ENCODE measurements at regions not wholly inside any gene's neighbourhood (a gene's known extent, or its start where the extent isn't known, plus 50 kb on each side); places are given as distances from the start of the nearest gene placed in this dataset.

DNA sequence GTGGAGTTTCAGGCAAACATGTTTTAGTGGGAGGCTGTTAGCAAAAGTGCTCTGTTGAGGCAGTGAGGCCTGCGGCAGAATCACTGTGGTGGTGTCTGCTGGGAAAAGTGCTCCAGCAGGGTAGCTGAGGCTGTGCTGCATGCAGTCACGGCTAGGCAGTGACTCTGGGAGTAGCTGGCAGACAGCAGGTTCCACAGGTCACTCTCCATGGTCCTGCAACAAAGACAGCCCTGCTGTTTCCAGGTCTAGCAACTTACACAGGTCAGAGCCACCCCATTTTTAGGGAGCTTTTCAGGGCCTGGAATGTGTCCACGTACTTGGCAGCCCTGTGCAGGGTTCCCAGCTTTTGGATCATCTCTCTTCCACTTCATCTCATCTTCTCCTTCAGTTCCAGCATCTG lies 184.3 kb downstream of the NAA11 start:
- no peak for DNase-seq (ENCODE audit: low spot score)

GRCh38 chr4:79134767-79135166 lies 191.1 kb downstream of the NAA11 start:
- DNase-seq (ENCODE audit: low spot score): no peak
- Histone ChIP-seq H4K20me1 (ENCODE audit: insufficient read depth, low read length) (no peaks in the 10 kb centered on the region), H3K4me3 (ENCODE audit: low read depth, low read length, poor library complexity, severe bottlenecking) (no peak overlapping the region), H3K4me2 (ENCODE audit: low read length) (no peak overlapping the region), H3K79me2 (ENCODE audit: insufficient read depth, low read depth, low read length) (no peaks in the 10 kb centered on the region), H3K4me1 (ENCODE audit: insufficient read depth, low read length, poor library complexity, severe bottlenecking) (no peaks in the 10 kb centered on the region), H3K27ac (ENCODE audit: low read depth, low read length, poor library complexity, severe bottlenecking) (no peak overlapping the region), H3K9me3 (ENCODE audit: low read length) (no peaks in the 10 kb centered on the region), H3K9me2 (ENCODE audit: insufficient read depth, low read length) (no peaks in the 10 kb centered on the region), H2AFZ (ENCODE audit: low read length) (no peak overlapping the region), H3K36me3 (ENCODE audit: insufficient read depth, low read length) (no peaks in the 10 kb centered on the region)
- intact Hi-C loops (cut with micrococcal nuclease; ENCODE audit: unreplicated experiment): no loop called here
- TF ChIP-seq EZH2phosphoT487 (IDR thresholded peaks at IDR 0.05; ENCODE audit: borderline replicate concordance, low read depth, low read length): no peak
- TF ChIP-seq, protein P1, sequence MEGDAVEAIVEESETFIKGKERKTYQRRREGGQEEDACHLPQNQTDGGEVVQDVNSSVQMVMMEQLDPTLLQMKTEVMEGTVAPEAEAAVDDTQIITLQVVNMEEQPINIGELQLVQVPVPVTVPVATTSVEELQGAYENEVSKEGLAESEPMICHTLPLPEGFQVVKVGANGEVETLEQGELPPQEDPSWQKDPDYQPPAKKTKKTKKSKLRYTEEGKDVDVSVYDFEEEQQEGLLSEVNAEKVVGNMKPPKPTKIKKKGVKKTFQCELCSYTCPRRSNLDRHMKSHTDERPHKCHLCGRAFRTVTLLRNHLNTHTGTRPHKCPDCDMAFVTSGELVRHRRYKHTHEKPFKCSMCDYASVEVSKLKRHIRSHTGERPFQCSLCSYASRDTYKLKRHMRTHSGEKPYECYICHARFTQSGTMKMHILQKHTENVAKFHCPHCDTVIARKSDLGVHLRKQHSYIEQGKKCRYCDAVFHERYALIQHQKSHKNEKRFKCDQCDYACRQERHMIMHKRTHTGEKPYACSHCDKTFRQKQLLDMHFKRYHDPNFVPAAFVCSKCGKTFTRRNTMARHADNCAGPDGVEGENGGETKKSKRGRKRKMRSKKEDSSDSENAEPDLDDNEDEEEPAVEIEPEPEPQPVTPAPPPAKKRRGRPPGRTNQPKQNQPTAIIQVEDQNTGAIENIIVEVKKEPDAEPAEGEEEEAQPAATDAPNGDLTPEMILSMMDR (conservative IDR thresholded peaks at IDR 0.05; ENCODE audit: low read length): no peak
- POLR2A ChIA-PET: no interaction called here
- CTCF ChIA-PET (ENCODE audit: unreplicated experiment): no interaction called here
- no TSS peak for BruUV-seq (replicated peaks)

More for the DNA sequence above, 184.3 kb downstream of the NAA11 start:
- no peak overlapping the region for H2AFZ ChIP-seq (ENCODE audit: low read length)
- H3K4me1 ChIP-seq (ENCODE audit: insufficient read depth, low read length, poor library complexity, severe bottlenecking): no peaks in the 10 kb centered on the region
- no peaks in the 10 kb centered on the region for H3K79me2 ChIP-seq (ENCODE audit: insufficient read depth, low read depth, low read length)
- H4K20me1 ChIP-seq (ENCODE audit: insufficient read depth, low read length): no peaks in the 10 kb centered on the region
- no peak overlapping the region for H3K27ac ChIP-seq (ENCODE audit: low read depth, low read length, poor library complexity, severe bottlenecking)
- CTCF ChIA-PET (ENCODE audit: unreplicated experiment): no interaction called here
- intact Hi-C loops (cut with micrococcal nuclease; ENCODE audit: unreplicated experiment): no loop called here
- H3K9me3 ChIP-seq (ENCODE audit: low read length): no peaks in the 10 kb centered on the region
- POLR2A ChIA-PET: no interaction called here
- no TSS peak for BruUV-seq (replicated peaks)
- no peak overlapping the region for H3K4me3 ChIP-seq (ENCODE audit: low read depth, low read length, poor library complexity, severe bottlenecking)
- H3K9me2 ChIP-seq (ENCODE audit: insufficient read depth, low read length): no peaks in the 10 kb centered on the region
- TF ChIP-seq, protein P1 (conservative IDR thresholded peaks at IDR 0.05; ENCODE audit: low read length): no peak
- no peak for TF ChIP-seq EZH2phosphoT487 (IDR thresholded peaks at IDR 0.05; ENCODE audit: borderline replicate concordance, low read depth, low read length)
- H3K4me2 ChIP-seq (ENCODE audit: low read length): no peak overlapping the region
- H3K36me3 ChIP-seq (ENCODE audit: insufficient read depth, low read length): no peaks in the 10 kb centered on the region

DNA sequence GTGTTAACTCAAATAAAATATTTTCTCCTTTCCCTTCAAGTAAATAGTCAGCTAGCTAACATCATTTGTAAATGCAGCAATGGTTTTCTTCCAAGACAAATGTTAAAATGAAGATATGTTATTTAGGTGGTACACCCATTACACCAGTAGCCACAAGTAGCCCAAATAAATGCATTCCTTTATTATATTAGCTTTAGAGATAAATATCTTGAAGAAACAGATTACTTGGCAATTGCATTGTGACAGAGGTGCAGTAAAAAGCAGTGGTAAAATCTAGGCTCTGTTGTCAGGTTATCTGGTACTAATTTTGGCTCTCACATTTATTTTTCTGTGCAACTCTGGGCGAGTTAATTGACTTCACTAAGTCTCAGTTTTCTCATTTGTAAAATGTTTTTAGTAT lies 193.0 kb downstream of the NAA11 start:
- TF ChIP-seq, protein P1 (conservative IDR thresholded peaks at IDR 0.05; ENCODE audit: low read length): no peak
- TF ChIP-seq EZH2phosphoT487 (IDR thresholded peaks at IDR 0.05; ENCODE audit: borderline replicate concordance, low read depth, low read length): no peak
- no TSS peak for BruUV-seq (replicated peaks)
- H3K9me2 ChIP-seq (ENCODE audit: insufficient read depth, low read length): no peaks in the 10 kb centered on the region
- no peak overlapping the region for H3K4me2 ChIP-seq (ENCODE audit: low read length)
- no peak for DNase-seq (ENCODE audit: low spot score)
- CTCF ChIA-PET (ENCODE audit: unreplicated experiment): no interaction called here
- H3K36me3 ChIP-seq (ENCODE audit: insufficient read depth, low read length): no peaks in the 10 kb centered on the region
- H2AFZ ChIP-seq (ENCODE audit: low read length): no peak overlapping the region
- POLR2A ChIA-PET: no interaction called here
- intact Hi-C loops (cut with micrococcal nuclease; ENCODE audit: unreplicated experiment): no loop called here
- no peaks in the 10 kb centered on the region for H3K9me3 ChIP-seq (ENCODE audit: low read length)
- no peaks in the 10 kb centered on the region for H3K79me2 ChIP-seq (ENCODE audit: insufficient read depth, low read depth, low read length)
- no peak overlapping the region for H3K4me3 ChIP-seq (ENCODE audit: low read depth, low read length, poor library complexity, severe bottlenecking)
- H3K27ac ChIP-seq (ENCODE audit: low read depth, low read length, poor library complexity, severe bottlenecking): no peak overlapping the region
- no peaks in the 10 kb centered on the region for H3K4me1 ChIP-seq (ENCODE audit: insufficient read depth, low read length, poor library complexity, severe bottlenecking)
- no peaks in the 10 kb centered on the region for H4K20me1 ChIP-seq (ENCODE audit: insufficient read depth, low read length)

All from OCI-LY7 (cell line).